T-helper 2 cell treated with Interferon-gamma antibody and Interleukin-4, amounts not matched to agents 5 μg/mL and 100 μg/mL, for 36 hours (primary cell): ENCODE measurements at regions not wholly inside any gene's neighbourhood (a gene's known extent, or its start where the extent isn't known, plus 50 kb on each side); places are given as distances from the start of the nearest gene placed in this dataset.

ENCODE experiments used
- DNase-seq: peaks from one replicate; pipeline ENCODE4 v3.0.0; 2021; ENCODE audit warnings: low spot score
- H3K27ac Mint-ChIP-seq: one replicate; pipeline ENCODE4 v1.8.0; 2021; ENCODE audit warnings: mild to moderate bottlenecking, mixed read lengths
- H3K27me3 Mint-ChIP-seq: one replicate; pipeline ENCODE4 v1.8.0; 2021; ENCODE audit warnings: low read depth, mixed read lengths
- H3K36me3 Mint-ChIP-seq: one replicate; pipeline ENCODE4 v1.8.0; 2021; ENCODE audit warnings: low read depth, mixed read lengths
- H3K4me1 Mint-ChIP-seq: one replicate; pipeline ENCODE4 v1.8.0; 2021; ENCODE audit warnings: low read depth, mixed read lengths
- H3K4me3 Mint-ChIP-seq: one replicate; pipeline ENCODE4 v1.8.0; 2022; ENCODE audit warnings: mild to moderate bottlenecking, moderate library complexity, mixed read lengths
- H3K9me3 Mint-ChIP-seq: one replicate; pipeline ENCODE4 v1.8.0; 2021; ENCODE audit warnings: mixed read lengths

- Mint-ChIP-seq H3K4me1 (no peaks in the 10 kb centered on the region), H3K27me3 (no peaks in the 10 kb centered on the region), H3K4me3 (no peak overlapping the region), H3K36me3 (no peaks in the 10 kb centered on the region), H3K9me3 (no peaks in the 10 kb centered on the region), H3K27ac (no peak overlapping the region)
- DNase-seq: no peak
These were observed 109.6 kb upstream of the TMCO5A start for GRCh38 chr15:37824717-37825382.

DNA sequence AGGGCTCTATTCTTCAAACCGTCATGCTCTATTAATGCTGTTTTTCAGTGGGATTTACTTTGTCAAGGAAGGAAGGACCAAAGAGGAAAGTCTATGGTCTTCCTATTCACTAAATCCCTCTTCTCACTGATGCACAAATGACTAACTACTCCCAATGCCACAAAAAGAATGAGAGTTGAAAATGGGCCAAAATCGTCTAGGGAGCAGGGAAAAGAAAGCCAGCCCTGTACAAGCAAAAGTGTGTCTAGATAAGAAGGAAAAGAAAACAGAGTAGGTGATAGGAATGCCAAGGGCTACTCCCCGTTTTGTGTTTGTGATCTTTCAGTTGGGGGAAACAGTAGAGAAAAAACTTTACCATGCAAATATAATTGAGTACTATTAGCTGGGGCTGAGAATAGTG lies 97.2 kb upstream of the TMCO5A start:
- Mint-ChIP-seq H3K27ac (no peak overlapping the region), H3K4me3 (no peak overlapping the region), H3K9me3 (peaks cover 4% of the 10 kb centered on the region), H3K4me1 (no peaks in the 10 kb centered on the region), H3K36me3 (no peaks in the 10 kb centered on the region), H3K27me3 (no peaks in the 10 kb centered on the region)
- no peak for DNase-seq

DNA sequence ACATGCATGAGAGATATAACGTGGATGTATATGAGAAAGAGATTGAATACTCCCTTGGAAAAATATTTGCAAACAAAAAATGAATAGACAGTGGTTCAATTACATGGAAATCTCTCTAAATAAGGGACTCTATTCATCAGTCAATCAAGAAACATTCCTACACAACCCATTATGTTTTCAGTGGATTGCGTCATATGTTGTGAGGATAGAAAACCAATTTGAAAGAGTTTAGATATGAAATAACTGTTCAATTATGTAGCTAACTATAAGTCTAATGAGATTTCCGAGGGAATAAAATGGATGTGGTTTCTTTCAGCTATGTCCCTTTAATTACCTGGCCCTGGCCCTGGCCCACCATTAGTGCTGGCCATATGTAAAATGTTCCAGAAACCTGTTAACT lies 86.7 kb upstream of the TMCO5A start:
- Mint-ChIP-seq H3K4me3 (no peak overlapping the region), H3K27ac (no peak overlapping the region)

DNA sequence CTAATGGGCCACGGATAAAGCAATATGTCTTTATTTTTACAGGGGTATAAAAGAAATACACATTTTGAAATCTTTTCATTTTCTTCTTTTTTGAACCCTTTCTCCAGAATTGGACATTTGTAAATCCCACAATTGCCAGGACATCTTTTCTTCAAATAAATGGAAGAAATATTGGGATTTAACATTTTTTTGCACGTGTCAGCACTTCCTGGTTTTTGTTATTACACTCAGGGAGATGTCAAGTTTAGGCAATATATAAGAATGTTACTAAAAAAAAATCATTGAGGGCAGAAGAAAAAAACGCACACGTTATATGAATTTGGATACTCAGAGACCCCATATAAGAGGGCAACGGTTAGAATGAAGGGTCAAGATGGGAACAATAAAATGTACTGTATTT lies 78.3 kb upstream of the TMCO5A start:
- no peak for DNase-seq
- no peaks in the 10 kb centered on the region for H3K36me3 Mint-ChIP-seq
- no peaks in the 10 kb centered on the region for H3K27me3 Mint-ChIP-seq
- H3K4me1 Mint-ChIP-seq: no peaks in the 10 kb centered on the region
- no peak overlapping the region for H3K4me3 Mint-ChIP-seq
- no peaks in the 10 kb centered on the region for H3K9me3 Mint-ChIP-seq
- H3K27ac Mint-ChIP-seq: no peak overlapping the region

More for the DNA sequence above, 86.7 kb upstream of the TMCO5A start:
- no peaks in the 10 kb centered on the region for H3K9me3 Mint-ChIP-seq
- no peak for DNase-seq
- H3K36me3 Mint-ChIP-seq: no peaks in the 10 kb centered on the region
- no peaks in the 10 kb centered on the region for H3K27me3 Mint-ChIP-seq
- H3K4me1 Mint-ChIP-seq: no peaks in the 10 kb centered on the region

DNA sequence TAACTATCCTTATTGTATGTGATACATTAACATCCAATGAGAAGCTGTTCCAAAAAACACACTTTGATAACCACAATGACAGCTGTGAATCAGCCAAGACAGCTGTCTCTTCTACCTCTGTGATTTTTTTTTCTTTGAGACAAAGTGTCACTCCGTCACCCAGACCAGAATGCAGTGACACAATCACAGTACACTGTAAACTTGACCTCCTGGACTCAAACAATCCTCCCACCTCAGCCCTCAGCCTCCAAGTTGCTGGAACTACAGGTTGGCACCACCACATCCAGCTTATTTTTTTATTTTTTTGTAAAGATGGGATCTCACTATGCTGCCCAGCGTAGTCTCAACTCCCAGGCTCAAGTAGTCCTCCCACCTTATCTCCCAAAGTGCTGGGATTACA lies 73.5 kb upstream of the TMCO5A start:
- no peak for DNase-seq
- no peaks in the 10 kb centered on the region for H3K27me3 Mint-ChIP-seq
- no peaks in the 10 kb centered on the region for H3K4me1 Mint-ChIP-seq
- no peak overlapping the region for H3K4me3 Mint-ChIP-seq
- H3K9me3 Mint-ChIP-seq: peaks cover 7% of the 10 kb centered on the region
- no peak overlapping the region for H3K27ac Mint-ChIP-seq
- no peaks in the 10 kb centered on the region for H3K36me3 Mint-ChIP-seq

- H3K36me3 Mint-ChIP-seq: no peaks in the 10 kb centered on the region
- no peak overlapping the region for H3K27ac Mint-ChIP-seq
- no peaks in the 10 kb centered on the region for H3K27me3 Mint-ChIP-seq
- no peak overlapping the region for H3K4me3 Mint-ChIP-seq
- H3K9me3 Mint-ChIP-seq: peaks cover 7% of the 10 kb centered on the region
- no peak for DNase-seq
- H3K4me1 Mint-ChIP-seq: no peaks in the 10 kb centered on the region
These were observed 68.8 kb upstream of the TMCO5A start for GRCh38 chr15:37865687-37866086.

- Mint-ChIP-seq H3K4me3 (no peak overlapping the region), H3K36me3 (no peaks in the 10 kb centered on the region), H3K27me3 (peaks cover 1% of the 10 kb centered on the region), H3K4me1 (no peaks in the 10 kb centered on the region), H3K27ac (no peak overlapping the region), H3K9me3 (no peaks in the 10 kb centered on the region)
- no peak for DNase-seq
These were observed 63.7 kb upstream of the TMCO5A start for GRCh38 chr15:37870711-37871110.

DNA sequence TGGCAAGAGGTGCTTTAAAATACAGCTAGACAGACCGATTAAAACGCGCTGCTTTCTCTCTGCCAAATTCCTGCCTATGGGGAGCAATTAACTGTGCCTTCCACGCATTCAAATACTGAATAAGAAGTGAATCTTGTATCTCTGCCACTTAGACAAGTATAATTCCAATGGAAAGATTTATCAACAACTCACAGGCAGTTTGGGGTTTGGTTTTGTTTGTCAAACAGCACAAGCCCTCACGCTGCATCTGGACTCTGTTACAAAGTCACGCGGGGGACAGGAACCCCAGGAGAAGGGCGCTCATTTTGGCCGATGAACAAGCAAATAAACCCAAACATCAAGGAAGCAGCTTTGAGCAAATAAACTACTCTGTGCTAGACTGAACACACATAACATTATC lies 61.8 kb upstream of the TMCO5A start:
- Mint-ChIP-seq H3K4me3 (no peak overlapping the region), H3K36me3 (no peaks in the 10 kb centered on the region), H3K27me3 (peaks cover 2% of the 10 kb centered on the region), H3K4me1 (no peaks in the 10 kb centered on the region), H3K27ac (no peak overlapping the region), H3K9me3 (no peaks in the 10 kb centered on the region)
- DNase-seq: no peak

DNA sequence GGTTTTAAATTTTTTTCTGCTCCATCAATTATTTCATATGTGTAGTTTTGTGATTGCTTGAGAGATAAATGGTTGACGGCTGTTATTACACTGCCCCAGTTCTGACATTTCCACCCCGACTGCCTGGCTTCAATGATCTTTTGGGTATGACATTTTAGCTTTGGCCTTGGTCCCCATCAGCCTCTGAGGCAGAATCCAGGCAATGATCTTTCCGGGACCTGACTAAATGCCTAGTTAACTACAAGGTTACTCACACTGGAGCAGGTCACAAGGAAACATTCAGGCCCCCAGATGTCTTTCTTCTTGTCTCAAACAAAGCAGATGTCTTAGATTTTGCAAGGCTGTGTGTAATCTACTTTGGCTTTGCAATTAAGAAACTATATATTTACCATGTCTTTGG lies 61.1 kb upstream of the TMCO5A start:
- Mint-ChIP-seq H3K4me3 (no peak overlapping the region), H3K9me3 (no peaks in the 10 kb centered on the region), H3K36me3 (no peaks in the 10 kb centered on the region), H3K4me1 (no peaks in the 10 kb centered on the region), H3K27ac (no peak overlapping the region), H3K27me3 (peaks cover 2% of the 10 kb centered on the region)
- DNase-seq: no peak

- H3K4me1 Mint-ChIP-seq: no peaks in the 10 kb centered on the region
- no peaks in the 10 kb centered on the region for H3K9me3 Mint-ChIP-seq
- no peak overlapping the region for H3K4me3 Mint-ChIP-seq
- no peak overlapping the region for H3K27ac Mint-ChIP-seq
- peaks cover 2% of the 10 kb centered on the region for H3K27me3 Mint-ChIP-seq
- no peaks in the 10 kb centered on the region for H3K36me3 Mint-ChIP-seq
- no peak for DNase-seq
These were observed 57.5 kb upstream of the TMCO5A start for GRCh38 chr15:37876900-37877299.

GRCh38 chr15:37877851-37878741 lies 56.3 kb upstream of the TMCO5A start:
- DNase-seq: no peak
- no peak overlapping the region for H3K27ac Mint-ChIP-seq

DNA sequence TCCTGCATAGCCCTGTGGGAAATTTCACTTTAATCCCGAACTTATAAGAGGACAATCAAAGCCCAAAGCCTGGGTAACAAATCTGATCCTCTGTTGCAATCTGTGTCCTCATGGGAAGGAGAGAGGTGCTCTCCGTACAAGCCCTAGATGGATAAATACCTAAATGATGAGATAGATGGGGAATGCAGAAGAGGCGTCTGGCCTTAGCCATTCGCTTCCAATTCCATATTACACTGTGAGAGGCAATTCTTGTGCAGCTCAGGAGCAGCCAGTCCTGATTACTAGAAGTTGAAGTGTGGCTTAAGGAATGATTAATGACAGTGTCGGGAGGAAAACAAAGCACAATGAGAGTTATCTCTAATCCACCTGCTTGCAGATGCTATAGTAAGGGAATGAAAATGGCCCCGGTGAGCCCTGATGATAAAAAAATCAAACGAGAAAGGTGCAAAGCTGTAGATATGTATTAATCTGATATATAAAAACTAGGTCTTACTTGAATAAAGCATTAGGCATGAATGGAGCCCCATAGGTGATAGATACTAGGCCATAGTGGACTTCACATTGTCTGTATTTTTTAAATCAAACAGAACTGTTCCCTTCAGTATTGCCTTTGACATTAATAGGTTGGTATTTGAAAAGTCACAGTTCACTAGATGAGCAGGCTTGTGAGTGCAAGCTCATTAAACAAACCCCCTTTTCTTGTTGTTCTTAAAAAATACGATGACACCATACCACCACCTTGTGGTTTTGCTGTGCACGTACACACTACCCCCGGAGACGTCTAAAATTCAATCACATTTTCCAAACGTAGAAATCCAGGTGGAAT lies 54.2 kb upstream of the TMCO5A start:
- no peak overlapping the region for H3K4me3 Mint-ChIP-seq
- H3K36me3 Mint-ChIP-seq: no peaks in the 10 kb centered on the region
- H3K27me3 Mint-ChIP-seq: peaks cover 2% of the 10 kb centered on the region
- no peaks in the 10 kb centered on the region for H3K4me1 Mint-ChIP-seq
- no peak for DNase-seq
- no peak overlapping the region for H3K27ac Mint-ChIP-seq
- H3K9me3 Mint-ChIP-seq: no peaks in the 10 kb centered on the region

More at GRCh38 chr15:37877851-37878741, 56.3 kb upstream of the TMCO5A start:
- Mint-ChIP-seq H3K27me3 (peaks cover 2% of the 10 kb centered on the region), H3K9me3 (no peaks in the 10 kb centered on the region), H3K4me1 (no peaks in the 10 kb centered on the region), H3K4me3 (no peak overlapping the region), H3K36me3 (no peaks in the 10 kb centered on the region)

DNA sequence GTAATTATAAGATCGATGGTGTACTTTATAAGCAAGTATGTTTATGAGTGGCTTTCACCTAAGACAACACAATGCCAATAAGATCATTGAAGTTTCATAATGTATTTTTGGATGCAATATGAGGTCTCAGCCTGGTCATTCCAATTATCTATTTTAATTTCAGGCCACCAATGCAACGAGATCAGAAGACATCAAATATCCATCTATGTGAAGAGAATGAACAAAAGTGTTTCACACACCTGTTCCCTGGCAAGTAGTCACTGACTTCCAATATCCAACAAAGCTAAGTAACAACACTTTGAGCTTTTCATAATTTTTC lies 53.6 kb upstream of the TMCO5A start:
- peaks cover under 1% of the 10 kb centered on the region for H3K27me3 Mint-ChIP-seq
- no peak overlapping the region for H3K4me3 Mint-ChIP-seq
- H3K4me1 Mint-ChIP-seq: no peaks in the 10 kb centered on the region
- H3K36me3 Mint-ChIP-seq: no peaks in the 10 kb centered on the region
- H3K9me3 Mint-ChIP-seq: no peaks in the 10 kb centered on the region
- H3K27ac Mint-ChIP-seq: no peak overlapping the region
- no peak for DNase-seq
